ENCODE measurements at regions not wholly inside any gene's neighbourhood (a gene's known extent, or its start where the extent isn't known, plus 50 kb on each side); places are given as distances from the start of the nearest gene placed in this dataset.

DNA sequence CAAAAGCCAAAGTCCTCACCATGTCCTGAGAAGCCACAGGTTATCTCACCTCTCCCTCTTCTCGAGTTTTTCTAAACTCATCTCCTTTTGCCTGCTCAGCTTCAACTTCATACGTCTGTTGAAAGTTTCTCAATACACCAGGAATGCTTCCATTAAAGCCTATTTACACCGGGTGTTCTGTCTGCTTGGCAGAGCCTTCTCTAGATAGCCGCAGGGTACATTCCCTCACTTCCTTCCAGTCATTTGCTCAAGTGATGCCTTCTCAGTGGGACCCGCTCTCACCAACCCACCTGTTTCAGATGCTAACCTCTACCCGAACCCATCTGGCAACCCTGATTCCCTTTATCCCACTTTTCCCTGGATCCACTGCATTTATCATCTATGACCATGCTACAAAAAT, 257.0 kb upstream of the ADGRL2 start:
- TF ChIP-seq, protein P1, sequence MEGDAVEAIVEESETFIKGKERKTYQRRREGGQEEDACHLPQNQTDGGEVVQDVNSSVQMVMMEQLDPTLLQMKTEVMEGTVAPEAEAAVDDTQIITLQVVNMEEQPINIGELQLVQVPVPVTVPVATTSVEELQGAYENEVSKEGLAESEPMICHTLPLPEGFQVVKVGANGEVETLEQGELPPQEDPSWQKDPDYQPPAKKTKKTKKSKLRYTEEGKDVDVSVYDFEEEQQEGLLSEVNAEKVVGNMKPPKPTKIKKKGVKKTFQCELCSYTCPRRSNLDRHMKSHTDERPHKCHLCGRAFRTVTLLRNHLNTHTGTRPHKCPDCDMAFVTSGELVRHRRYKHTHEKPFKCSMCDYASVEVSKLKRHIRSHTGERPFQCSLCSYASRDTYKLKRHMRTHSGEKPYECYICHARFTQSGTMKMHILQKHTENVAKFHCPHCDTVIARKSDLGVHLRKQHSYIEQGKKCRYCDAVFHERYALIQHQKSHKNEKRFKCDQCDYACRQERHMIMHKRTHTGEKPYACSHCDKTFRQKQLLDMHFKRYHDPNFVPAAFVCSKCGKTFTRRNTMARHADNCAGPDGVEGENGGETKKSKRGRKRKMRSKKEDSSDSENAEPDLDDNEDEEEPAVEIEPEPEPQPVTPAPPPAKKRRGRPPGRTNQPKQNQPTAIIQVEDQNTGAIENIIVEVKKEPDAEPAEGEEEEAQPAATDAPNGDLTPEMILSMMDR (conservative IDR thresholded peaks at IDR 0.05; ENCODE audit: low read depth, low read length) = no peak
- TF ChIP-seq EZH2 (IDR thresholded peaks at IDR 0.05; ENCODE audit: borderline replicate concordance, low read depth, low read length, poor library complexity, severe bottlenecking) = no peak

Data from A673 (cell line).